Stimulated activated CD4-positive, alpha-beta T cell treated with anti-CD3 and anti-CD28 coated beads, Interleukin-1b, Interleukin-23, amount 100 ng/mL, for 48 hours (primary cell): ENCODE measurements at regions not wholly inside any gene's neighbourhood (a gene's known extent, or its start where the extent isn't known, plus 50 kb on each side); places are given as distances from the start of the nearest gene placed in this dataset.
"Not testable (repeated sequence)": the region's sequence is repeated elsewhere in the genome, so short reads cannot be mapped to it uniquely, and the experiment has no call there.

Source experiments
- DNase-seq: peaks from one replicate; pipeline ENCODE4 v3.0.0-alpha.2; 2020

DNA sequence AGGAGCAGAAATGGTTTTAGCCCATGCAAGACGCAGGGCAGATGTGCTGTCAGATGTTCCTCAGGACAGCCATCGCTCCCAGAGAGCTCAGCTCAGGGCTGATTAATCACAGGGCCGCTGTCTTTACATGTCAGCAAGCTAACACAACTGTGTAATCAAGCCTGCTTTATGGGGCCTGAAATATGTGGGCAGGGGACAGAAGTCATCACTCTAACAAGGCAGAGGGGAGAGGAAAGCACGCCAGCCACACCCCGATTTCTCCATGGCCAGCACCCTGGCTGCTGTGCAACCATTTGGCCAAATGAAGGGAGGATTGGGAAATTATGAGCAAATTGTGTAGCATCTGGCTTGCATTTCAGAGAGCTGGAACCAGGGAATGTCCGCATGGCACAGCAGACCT, 368.8 kb downstream of the NPHP4 start:
- DNase-seq: no peak

DNA sequence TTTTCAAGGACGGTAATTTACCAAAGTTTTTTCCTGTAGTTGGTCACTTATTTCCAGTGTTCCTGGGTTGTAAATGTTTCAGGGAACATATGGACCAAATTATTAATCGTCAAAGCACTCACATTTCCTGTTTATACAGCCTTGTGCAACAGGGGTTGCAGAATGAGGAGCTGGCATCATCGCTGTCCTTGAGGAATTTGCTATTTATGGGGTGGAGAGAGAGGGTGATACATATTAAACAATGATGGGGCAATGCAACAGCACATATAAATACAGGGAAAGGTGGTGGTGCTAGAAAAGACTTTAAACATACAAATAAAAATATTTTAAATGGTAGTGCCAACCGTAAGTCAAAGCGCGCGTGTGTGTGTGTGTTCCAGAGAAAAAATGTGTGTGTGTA, 369.8 kb downstream of the NPHP4 start:
- DNase-seq: no peak

DNA sequence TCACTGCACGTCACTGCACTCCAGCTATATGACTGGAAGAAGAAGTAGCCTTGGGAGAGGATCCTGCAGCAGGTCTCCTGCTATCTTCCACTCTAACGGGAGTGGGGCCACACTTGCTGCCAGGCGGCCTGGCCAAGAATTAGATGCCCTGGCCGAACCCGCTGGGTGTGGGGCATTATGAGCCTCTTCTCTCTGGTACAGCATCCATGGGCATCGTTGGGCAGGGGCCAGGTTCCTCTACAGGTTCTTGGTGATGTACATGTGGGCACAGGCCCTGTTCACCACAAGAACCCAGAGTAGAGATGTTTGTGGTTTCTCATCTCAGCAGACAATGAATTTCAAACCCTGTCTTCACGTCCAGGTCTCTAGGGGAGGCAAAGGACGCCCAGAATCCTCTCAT, 370.5 kb downstream of the NPHP4 start:
- DNase-seq: no peak

DNA sequence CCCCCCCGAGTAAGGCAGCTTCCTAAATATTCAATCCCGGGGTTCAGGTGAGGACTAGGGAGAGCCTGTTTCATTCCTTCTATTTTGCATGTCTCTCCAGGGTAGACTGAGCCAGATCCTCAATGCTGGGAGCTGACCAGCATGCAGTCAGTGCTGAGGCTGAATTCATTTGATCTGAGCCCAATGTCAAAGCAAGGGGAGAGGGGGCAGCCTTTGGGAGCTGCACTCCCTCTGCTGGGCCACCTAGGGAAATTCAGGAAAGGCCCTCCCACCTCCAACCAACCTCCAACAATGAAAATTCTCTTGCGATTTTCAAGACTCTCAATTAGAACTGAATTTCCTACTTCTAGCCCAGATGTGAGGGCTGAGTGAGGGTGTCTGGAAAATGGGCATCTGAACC, 371.2 kb downstream of the NPHP4 start:
- DNase-seq: no peak

DNA sequence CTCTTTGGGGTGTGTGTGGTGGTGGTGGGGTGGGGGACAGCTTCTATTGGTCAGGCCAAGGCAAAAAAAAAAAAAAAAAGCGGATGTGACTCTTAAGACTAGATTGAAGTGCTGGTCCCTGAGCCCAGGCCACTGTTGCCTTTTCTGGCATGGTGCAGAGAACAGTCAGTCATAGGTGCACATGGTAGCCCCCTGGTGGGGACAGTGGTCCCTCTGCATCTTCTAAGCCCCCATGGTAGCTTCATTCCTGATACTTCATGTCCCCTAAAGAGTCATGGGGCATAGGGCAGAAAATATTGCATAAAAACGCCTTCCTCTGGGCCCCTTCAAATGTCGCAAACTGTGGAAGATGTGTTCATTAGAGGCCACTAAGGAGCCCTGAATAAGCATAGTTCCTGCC, 371.8 kb downstream of the NPHP4 start:
- DNase-seq: no peak

DNA sequence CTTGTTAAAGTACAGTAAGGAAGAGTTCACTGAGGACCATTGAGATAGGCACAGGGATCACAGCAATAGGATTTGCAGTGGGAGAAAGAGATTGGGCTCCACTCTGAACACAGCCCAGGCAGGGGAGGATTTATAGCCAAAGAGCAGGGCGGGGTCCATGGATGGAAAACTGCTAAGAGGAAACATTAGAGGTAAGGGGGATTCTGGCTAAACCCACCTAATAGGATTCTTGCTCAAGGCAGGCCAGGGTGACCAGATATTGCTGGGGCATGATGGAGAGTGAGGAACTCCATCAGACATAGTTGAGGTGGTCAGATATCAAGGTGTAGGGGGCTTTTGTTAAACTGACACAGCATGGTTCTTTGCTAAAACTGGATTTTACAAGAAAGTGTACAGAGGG, 372.8 kb downstream of the NPHP4 start:
- DNase-seq: no peak

DNA sequence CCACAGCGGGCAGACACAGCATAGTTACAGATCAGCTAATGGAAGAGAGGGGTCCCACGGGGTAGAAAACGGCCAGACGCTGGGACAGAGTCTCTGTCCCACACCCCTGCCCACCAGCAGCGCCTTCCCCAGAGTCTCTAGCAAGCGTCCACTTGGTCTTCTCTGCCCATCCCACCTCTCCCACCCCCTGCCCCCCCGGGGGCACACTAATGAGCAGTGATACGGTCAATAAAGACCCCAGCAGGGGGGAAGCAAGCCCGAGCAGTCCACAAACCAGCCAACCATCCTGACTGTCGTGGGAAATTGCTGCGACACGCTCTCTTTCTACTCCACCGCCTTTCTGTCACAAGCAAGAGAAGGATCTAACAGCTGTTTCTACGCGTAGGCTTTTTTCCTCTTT, 374.7 kb downstream of the NPHP4 start:
- DNase-seq: no peak

DNA sequence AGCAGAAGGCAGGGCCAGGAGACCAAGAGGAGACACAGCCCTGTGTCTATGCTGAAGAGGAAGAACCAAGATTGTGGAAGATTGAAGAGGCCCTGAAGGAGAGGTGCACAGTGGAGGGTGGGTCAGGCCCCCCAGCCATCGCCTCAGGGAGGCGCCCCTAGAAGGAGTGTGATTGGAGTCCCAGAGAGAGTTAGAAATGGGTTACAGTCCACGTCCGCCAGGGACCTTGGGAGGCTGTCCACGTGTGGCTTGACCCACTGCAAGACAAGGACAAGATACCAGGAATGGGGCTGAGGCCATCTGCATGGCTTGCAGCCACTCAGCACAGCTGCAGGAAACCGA, 375.1 kb downstream of the NPHP4 start:
- no peak for DNase-seq

DNA sequence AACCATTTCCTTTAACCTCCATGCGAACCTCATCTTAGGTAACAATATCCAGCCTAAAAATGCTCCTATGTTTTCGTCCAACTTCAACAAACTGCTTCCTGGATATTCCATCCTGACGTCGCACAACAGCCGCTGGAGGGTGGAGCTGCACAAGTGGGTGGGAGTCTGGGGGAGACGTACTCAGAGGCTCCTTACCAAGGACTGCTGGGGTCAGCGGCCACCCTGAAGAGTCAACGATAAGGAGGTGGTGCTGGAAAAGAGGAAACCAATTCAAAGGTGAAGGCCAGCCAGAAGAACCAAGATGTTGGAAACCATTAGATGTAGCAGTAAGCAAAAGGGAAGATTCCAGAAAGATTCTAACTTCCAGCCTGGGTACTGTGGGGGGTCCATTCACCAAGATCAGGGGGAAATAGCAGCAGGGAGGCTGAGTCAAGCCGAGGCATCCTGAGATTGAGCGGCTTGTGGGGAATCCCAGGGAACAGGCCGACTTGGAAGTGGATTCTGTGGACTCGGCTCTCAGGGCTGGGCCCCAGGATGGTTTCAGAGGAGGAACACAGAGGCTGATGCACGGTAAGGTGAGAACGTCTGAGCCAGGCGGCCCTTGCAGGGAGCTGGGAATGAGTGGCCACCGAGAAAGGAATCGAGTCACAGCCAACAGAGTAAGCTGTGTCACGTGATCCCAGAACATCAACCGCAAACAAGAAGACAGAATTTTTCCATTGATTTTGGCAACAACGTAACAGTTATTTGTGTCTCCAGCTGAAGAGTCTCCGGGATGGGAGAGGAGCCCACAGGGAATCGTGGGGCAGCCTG, 375.7 kb downstream of the NPHP4 start:
- DNase-seq: no peak

DNA sequence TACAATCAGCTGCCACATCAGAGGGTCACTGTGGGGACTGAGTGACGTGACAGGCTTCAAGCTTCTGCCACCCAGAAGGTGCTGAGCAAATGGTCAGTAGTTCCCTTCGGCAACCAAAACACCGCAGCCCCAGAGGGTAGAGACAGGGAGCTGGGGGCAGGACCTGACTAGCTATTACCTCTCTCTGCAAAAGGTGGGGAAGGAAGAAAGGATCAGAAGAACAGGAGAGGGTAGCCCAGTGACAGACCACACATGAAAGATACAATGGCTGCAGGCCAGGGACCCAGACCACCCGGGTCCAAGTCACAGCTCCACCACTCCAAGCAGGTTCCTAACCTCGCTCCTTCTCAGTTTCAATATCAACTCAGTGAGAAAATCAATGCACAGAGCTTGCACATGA, 377.1 kb downstream of the NPHP4 start:
- DNase-seq: no peak

DNA sequence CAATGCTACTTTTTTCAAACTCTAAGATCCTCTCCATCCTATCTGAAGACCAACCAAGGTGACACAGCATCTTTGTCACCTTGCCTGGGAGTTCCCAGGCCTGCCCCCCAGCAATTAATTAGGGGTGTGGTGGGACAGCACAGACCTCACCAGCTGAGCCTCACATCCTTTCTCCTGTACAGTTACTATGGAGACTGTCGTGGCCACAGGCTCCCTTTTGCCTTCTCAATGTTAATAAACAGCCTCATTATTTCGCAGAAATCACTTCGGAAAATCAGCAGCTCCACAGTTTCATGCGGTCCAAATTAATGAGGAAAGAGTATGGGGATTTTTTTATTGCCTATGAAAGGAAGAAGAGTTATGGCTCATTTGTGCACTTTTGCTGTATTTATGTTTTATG, 378.3 kb downstream of the NPHP4 start:
- DNase-seq: no peak

DNA sequence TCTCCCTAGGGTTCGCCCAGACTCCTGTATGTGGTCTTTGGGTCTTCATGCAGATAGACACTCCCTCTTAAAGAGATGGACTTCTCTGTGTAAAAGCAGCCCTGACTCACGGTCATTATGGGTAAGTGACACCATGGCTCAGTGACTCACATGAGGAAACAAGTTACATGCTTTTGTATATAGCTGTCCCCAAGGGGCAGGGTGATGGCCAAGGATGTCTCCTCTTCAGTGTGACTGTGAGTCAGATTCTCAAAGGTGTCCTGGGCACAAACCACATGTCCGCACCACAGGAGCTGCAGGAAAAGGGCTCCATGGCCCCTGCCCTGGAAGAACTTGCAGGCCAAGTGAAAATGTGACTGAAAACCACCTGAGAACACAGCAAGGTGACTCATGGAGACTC, 380.4 kb downstream of the NPHP4 start:
- DNase-seq: no peak

DNA sequence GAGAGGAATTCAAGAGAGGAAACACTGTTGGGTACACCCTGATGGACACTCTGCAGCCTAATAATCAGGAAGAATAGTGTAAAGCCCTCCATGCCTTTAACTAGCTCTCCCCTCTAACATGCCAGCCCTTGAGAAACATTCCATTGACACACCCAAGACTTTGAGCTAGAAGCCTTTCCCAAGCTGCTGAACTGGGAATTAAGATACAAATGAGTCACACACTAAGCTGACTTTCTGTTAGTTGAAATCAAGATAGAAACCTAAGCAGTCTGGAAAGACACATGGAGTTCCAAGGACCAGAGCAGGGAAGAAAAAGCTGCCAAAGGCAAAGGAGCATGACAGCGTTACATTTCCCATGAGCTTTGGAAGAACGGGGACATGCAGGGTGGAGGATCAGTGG, 380.8 kb downstream of the NPHP4 start:
- DNase-seq: no peak

DNA sequence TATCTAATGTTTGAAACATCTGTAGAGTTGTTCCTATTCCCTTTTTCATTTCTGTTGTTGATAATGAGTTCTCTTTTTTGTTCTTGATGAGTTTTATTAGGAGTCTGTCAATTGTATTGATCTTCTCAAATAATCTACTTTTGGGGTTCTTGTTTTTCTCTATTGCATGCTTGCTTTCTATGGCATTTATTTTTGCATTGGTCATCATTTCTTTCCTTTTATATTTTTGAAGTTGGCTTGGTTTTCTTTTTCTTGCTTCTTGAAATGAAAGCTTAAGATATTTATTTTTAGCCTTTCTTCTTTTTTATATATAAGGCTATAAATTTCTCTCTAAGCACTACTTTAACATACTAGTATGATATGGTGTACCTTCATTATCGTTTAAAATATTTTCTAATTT, 381.8 kb downstream of the NPHP4 start:
- DNase-seq: no peak

DNA sequence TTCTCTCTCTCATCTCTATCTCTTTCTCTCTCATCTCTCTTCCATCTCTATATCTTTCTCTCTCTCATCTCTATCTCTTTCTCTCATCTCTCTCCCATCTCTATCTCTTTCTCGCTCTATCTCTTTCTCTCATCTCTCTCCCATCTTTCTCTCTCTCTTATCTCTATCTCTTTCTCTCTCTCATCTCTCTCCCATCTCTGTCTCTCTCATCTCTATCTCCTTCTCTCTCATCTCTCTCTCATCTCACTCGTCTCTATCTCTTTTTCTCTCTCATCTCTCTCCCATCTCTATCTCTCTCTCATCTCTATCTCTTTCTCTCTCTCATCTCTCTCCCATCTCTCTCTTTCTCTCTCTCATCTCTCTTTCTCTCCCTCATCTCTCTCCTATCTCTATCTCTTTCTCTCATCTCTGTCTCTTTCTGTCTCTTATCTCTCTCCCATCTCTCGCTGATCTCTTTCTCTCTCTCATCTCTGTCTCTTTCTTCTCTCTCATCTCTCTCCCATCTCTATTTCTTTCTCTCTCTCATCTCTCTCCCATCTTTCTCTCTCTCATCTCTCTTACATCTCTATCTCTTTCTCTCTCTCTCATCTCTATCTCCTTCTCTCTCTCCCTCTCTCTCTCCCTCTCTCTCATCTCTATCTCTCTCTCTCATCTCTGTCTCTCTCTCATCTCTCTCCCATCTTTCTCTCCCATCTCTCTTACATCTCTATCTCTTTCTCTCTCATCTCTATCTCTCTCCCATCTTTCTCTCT, 388.7 kb downstream of the NPHP4 start:
- no peak for DNase-seq

DNA sequence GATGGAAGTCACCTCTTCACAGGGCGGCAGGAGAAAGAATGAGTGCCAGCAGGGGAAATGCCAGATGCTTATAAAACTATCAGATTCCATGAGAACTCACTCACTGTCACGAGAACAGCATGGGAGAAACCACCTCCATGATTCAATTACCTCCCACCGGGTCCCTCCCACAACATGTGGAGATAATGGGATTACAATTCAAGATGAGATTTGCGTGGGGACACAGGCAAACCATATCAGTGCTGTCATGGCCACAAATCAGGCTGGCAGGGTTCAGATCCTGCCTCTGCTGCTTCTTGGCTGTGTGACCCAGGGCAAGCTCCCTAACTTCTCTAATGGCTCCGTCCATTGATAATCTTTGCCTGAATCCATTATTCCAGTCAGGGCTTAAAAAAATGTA, 389.5 kb downstream of the NPHP4 start:
- DNase-seq: not testable (repeated sequence)

DNA sequence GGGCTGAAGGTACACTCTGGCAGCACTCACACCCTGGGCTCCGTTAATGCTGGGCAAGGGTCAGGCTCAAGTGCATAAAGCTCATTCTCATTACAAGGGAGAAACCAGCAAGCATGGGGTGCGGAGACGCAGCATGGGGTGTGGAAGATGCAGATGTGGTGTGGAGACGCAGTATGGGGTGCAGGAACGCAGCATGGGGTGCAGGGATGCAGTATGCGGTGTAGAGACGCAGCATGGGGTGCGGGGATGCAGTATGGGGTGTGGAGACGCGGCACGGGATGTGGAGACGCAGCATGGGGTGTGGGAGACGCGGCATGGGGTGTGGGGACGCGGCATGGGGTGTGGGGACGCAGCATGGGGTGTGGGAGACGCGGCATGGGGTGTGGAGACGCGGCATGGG, 390.7 kb downstream of the NPHP4 start:
- no peak for DNase-seq

DNA sequence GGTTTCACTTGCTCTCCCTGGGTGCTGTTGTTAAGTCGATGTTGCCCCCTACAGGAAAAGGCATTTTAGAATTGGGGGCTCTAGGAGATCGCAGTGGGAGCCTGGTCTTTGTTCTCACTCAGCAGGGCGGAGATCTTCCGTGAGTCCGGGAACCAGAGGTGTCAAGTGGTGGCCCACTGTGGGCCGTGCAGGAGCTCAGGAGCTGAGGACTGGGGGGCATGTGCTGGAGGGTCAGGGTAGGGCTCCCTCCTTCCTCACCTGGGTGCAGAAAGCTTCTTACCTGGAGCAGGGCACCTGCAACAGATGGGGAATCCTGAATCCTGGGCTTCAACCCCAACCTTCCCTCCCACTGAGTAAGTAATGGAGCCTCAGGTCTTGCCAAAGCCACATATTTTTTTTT, 392.7 kb downstream of the NPHP4 start:
- no peak for DNase-seq

DNA sequence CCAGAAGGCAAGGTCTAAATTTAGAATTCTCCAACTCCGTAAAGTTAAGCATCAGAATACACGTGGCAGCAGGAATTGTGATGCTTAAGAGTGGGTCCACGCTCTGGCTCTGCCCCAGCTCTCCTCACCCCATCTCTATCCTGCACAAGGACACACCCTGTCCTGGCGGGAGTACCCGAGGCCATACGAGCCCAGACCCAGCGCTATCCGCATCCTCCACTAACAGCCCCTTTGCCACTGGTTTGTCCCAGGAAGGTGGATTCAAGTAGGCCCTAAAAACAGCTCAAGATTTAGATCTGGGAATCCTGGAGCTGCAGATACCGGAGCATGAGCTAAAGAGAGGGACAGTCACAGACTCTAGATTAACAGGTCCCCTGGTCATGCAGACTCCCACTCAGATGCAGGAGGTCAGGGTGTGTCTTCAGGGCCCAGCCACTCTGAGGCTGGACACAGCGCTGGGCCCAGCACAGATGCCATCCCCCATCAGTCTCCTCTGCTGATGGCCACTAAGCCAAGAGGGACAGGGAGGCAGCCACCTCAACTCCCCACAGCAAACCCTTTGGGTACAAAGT, 393.3 kb downstream of the NPHP4 start:
- DNase-seq: no peak

DNA sequence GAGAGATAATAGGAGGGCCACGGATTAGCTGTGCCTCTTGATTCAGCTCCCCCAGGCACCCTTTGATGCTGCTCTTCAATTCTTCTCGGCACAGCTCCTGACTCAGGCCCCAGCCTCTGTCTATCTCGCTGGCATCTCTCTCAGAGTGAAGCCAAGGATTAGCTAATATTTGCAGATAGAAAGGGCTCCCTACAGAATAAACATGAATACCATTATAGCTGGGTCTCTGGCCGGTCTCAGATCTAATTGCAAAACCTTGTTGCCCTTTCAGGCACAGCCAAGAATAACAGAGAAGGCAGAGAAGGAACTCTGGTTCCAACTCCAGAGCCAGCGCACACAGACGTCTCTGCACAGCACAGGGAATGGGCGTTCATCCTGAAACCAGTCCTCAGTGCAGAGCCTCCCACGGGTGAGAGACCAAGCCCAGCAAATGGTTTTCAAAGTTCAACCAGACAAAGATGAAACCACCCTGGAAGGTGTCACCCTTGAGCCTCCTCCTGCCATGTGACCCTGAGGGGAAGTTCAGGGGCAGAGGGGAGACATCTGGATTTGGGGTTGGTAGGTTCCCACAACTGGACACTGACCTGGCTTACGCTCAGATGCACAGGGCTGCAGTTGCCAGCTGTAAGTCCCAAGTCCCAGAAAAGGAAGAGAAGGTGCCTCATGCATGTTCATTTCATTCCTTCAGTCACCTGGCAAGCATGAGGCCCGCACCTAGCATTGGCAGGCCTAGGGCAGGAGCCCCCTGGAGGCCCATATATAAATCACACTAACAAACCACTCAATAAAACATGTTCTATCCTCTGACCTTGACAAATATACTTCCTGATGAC, 394.0 kb downstream of the NPHP4 start:
- no peak for DNase-seq

DNA sequence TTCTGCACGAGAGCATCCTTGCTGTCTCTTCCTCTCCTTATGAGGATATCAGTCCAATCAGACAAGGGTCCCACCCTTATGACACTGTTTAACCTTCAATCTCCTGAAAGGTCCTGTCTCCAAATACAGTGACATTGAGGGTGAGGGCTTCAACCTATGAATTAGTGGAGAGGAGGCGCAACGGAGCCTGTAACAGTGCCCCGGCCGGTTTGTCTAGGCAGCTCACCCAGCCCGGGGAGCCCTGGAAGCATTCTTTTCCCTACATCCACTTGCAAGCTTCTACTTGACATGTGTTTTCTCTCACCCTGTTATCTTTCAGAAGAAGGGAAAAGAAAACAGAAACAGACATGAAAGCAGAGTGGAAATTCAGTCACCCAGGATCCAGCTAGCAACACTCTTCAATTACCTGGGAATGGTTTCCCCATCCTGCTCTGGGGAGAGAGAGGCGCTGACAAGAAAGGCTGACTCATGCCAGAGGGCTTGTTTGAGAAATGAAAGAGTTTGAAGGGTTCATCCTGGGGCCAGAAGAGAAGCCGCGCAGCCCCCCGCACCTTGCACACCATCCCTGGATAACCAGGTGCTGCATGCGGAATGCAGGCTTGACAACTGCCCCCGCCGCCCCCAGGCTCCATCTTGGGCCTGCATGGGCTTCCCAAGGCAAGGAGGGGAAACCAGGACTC, 394.9 kb downstream of the NPHP4 start:
- no peak for DNase-seq

DNA sequence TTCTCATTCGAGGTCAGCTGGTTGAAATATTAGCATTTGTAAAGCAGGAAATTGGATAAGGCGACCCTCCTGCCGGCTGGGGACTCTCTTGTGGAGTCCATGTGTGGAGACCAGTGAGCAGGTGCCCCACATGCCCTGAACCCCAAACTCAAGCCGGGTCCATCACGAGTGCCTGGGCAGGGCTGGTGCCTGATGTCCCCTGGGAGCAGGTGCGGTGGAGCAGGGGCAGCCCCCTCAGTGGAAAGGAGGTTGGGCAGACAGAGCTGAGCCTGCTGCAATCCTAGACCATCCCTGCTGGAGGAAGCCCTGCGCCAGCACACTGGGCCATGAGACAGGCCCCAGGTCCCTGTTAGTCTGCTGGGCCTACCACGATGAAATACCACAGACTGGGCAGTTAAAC, 395.6 kb downstream of the NPHP4 start:
- no peak for DNase-seq
